GM18867 (cell line): ENCODE measurements at regions not wholly inside any gene's neighbourhood (a gene's known extent, or its start where the extent isn't known, plus 50 kb on each side); places are given as distances from the start of the nearest gene placed in this dataset.
"Not testable (repeated sequence)": the region's sequence is repeated elsewhere in the genome, so short reads cannot be mapped to it uniquely, and the experiment has no call there.

Experiments used
- ATAC-seq: cut with Tn5 transposase; IDR thresholded peaks from one replicate; pipeline ENCODE4 v1.9.1; 2021; ENCODE audit warnings: mild to moderate bottlenecking, moderate library complexity; ENCODE audit not compliant: unreplicated experiment

DNA sequence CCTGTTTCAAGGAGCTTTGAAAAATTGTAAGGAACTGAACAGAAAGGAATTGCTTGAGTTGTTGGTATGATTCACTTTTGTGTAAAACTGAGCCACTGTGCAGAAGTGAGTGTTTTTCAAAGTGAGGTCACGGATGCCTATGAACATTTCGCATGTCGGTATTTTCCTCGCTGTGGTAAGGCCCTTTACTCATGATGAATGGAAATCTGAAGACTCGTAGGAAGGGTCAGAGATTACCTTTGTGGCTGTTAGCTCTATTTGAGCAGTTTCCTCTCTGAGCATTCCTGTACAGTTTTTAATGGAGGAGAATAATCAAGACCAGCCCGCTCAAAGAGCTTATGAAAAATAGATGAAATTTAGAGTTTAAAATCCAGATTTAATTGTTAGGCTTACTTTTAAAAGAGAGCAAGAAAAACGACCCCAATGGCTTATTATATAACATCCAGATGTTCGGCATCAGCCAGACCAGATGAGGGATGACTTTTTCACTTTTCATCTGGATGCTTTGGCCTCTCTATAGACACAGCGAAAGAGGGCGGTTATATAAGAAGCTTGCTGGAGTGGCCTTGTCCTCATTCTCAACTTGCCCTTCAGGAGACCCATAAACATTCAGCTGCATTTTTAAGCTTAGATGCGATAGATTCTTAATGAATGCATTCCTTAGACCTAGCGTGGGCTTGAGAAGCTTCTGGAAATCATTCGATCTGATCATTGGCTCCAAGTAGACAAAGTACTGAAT is 99.5 kb downstream of the CD83 start:
- ATAC-seq, result no peak

DNA sequence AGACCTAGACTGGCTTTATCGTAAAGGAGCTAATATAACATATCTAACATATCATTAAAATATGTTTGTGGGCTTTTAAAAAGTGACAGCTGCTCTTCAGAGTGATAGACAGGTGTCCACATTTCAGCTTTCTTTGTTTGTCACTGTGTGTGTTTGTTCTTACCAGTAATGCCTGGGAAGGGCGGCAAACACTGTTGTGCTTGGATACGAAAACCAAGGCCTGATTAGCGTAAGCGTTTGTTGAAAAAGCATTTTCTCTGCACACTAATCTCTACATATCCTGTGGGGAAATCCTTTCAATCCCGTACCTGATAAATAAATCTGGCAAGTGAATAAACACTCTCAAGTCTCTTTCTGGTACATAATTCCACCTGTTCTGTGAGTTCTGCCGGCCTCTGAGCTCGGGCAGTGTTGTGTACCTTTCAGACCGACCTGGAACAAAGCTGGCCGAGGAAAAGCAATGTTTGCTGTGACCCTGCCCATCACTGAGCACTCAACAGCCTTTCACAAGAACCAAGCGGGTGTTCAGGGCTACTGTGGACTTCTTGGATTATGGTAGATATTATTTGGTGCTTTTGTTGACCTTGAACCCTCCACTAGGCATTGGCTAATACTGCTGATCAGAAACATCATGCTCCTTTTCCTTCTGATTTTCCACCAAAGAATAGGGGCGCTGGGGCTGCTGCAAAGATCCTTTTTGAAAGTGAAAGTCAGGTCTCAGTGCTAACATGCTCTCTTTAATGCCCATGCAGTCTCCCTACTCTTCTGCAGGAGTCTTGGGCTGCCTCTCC is 100.4 kb downstream of the CD83 start:
- ATAC-seq, result no peak

DNA sequence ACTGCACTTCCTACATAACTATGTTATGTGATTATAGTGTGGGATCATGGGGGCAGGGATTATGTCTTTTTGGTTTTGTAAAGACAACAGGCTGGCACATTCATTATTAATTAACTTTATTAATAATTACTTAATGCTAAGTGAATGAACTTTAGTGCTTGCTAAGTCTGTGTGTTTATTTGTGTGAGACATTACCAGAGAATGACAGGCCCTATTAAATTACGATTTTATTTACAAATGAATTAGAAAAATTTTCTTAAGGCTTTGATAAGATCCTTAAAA is 100.9 kb downstream of the CD83 start:
- ATAC-seq, result no peak

DNA sequence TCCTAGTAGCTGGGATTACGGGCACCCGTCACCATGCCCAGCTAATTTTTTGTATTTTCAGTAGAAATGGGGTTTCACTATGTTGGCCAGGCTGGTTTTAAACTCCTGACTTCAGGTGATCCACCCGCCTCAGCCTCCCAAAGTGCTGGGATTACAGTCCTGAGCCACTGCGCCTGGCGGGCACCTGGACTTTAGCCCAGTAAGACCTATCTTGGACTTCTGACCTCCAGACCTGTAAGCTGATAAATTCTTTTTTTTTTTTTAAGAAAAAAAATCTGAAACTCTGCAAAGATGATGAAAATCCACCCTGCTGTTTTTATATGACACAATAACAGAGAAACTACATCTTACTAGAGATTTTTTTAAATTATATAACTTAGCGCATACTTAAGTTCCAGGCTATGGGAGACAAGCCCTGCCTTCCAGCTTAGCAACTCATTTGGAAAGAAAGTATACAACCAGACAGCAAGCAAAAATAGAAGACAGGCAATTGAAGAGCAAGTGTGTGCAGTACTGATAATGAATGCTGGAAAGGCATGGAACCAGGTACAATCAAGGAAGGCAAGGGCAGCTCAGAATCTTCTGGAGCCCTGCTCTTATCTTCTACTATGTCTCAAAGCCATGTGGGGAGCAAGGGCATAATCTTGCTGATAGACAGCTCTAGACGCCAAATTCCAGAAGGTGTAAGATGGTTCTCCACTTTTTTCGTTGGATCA is 104.2 kb downstream of the CD83 start:
- ATAC-seq, result no peak

DNA sequence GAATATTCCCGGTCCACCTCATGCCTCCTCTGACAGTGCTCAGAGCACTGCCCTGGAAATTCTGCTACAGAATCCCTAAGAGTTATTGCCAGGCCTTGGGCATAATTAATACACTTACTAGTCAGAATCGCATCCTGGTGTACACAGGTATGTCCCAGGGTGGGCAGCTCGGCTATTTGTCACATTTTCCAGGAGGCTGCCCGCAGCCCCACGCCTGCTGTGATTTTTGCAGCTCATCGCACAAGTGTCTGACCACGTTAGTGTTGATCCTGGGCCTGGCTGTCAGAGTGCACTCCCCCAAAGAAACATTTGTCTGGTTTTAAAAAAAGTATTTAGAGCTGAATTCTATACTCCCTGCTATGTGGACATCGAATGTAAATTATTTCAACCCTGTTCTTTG is 105.4 kb downstream of the CD83 start:
- ATAC-seq, result no peak

DNA sequence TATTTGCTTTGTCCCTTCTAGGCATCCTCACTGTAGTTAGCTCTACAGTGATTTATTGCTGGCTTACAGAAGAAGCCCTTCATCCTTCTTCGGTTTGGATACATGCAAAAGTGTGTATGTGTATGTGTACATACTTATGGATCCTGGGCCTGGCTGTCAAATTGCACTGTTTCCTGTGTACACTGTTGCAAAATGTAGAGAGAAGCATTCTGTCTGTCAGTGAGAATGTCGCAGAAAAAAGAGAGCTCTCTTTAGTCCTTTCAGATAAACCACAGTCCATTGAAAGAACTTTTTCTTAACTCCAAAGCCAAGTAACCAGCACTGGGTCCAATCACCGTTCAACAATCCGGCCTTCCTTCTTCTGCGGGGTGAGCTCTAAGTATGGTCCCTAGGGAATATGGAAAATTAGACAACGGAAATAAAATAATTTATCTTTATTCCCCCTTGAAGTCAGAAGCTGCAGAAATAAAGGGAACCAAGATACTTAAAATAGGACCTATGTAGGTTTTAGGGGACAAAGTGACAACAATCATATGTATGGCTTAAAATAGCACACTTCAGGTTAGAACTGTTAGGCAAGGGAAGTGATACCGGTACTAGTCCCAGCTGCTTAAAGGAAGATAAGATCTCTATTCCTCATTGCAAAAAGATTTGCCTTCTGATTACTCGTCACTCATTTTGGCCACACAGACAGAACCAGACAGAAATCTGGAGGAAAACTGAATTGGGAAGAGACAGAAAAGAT is 107.0 kb downstream of the CD83 start:
- no peak for ATAC-seq

DNA sequence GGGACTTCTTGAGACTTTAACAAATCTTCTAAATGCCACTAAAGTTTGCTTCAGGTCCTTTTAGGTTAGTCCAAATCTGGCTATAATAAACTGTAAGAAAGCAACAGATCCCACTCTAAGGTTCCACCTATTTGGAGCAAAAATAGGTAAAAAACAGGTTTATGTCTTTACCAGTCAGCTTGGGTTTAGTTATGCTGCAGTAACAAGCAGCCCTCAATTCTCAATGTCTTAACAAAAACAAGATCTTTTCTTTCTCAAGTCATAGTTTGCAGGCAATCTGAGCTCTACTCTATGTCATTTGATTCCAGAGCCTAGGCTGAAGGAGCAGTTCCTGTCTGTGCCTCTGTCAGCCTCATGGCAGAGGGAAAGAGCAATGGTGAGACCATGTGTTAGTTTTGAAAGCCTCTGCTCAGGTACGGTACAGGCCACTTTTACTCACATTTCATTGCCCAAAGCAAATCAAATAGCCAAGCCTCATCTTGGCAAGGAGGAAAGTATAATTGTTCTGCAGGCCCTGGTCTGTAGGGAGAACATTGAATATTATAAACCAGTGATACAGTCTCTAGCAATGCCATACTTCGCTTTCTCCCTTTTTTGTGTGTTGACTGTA is 108.6 kb downstream of the CD83 start:
- ATAC-seq, result no peak

DNA sequence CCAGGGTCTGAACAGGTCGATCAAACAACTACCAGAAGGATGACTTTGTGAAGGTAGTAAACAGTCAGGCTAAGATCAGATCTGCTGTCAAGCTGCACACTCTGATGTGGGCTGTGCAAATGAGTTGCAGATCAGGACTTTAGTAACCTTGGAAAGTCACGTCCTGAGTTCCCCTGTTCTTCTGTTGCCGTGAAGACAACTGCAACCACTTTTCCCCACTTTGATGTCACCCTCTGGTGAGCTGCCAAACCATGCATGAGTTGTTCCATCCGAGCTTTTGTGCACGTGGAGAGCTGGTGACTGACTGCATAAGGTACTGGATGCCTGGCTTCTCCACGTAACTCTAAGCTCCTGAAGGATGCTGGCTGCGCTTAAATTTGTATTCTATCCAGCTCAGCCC is 111.0 kb downstream of the CD83 start:
- no peak for ATAC-seq

DNA sequence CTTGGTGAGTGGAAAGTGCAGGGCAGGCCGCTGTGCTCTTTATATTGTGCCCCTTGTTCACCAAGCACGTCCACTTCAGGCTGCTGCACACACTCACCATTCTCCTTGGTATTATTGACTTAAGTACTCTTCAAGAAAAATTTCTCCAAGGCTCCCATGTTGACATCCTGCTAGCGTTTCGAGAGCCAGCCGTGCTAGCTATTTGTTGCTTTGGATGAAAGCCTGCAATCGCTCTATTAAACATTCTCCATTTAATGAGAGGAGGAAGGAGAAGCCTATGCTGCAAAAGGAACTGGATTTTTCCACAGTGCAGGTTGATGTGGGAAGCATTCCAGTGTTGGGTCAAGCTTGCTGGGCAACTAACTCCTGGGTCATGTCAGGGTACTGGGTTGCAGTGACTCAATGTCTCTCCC is 113.5 kb downstream of the CD83 start:
- no peak for ATAC-seq

DNA sequence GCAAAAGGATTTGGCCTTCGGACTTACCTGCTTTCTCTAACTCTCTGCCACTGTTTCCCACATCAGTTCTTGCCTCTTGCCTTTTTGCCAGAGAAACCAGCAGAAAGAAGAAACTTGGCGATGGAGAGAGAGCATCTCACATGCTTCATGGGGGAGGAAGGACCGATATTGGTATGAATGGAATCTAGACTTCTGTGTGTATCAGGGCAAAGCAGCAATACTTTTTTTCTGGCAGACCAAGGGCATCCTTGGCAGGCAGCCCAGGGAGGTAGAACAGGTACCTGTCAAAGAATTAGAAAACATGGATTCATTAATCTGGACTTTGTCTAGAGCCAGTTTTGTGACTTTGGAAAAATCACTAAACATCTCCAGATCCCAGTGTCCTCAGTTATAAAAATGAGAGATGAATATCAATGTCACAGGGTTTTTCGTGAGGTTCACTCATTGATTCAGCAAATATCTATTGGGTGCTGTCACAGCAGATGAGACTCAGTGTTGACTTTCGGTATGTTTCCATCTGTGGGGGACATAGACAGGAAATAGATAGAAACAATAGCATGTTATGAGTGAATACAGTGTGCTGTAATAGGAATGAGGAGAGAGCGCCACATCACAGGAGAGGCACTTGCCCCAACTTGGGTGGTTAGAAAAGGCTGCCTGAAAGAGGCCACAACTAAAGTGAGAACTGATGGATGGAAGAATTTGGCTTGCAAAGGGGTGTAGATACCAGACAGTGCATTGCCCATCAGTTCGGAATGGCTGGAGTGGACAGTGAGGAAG is 114.1 kb downstream of the CD83 start:
- ATAC-seq, result no peak

DNA sequence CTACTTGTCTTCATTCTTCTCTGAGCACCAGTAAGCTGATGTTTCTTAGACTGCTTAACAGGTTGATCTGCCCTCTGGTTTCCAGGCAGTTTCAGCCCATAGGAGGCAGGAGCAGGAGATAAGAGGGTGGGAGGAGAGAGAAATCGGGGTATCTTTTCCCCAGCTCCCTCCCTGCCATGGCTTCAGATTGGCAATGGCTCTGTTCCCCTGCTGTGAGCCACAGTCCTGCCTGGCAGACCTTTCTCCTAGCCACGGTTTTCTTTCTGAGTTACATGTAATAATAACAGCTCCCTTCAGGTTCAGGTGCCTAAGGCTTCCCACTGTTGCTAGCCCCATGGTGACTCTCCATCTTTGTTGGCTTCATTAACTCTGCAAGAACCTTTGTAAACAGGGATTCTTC is 115.3 kb downstream of the CD83 start:
- ATAC-seq, result no peak

DNA sequence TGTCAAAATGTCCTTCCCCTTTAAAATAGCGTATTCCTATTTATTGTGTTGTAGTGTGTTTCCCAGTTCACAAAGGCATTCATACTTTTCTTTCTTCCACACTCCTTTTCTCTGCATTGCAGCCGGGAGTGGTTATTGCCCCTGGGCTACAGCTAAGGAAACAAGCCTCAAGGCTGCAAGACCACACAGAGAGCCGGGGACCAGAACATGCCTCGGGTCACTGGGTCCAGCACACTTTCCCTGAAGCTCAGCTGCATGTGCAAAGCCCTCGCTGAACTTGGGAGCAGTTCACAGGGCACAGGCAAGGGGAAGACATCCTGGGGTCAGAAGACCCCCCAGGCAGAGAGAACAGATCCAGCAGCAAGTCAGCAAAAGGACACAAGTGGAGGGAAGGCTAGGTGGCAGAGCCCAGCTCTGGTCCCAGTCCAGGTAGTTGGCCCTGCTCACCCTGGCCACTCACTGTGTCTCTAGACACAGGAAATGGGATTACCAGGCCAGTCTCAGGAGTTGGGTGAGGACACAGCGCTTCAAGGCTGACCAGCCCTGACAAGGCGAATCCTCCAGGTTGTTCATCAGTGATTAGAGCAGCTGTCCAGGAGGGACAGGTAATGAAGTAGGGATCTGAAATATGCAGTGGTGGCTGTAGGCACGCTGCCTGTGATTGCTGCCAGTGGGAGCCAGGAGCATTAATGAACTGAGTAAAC is 118.2 kb downstream of the CD83 start:
- no peak for ATAC-seq

DNA sequence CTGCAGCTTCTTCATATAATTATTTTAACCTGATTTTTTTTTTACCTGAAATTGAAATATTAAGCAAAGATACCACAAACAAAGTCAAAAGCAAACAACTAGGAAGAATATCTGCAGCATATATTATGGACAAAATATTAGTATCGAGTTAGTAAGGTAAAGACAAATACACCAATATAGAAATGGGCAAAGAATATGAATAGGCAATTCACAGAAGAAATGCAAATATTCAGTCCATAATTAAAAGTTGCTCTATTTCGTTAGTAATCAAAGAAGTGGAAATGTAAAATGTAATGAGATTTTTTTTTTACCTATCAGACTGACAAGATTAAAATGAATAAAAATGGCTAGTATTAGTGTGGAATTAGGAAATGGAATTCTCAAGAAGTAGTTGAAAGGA is 121.5 kb downstream of the CD83 start:
- ATAC-seq, result no peak

DNA sequence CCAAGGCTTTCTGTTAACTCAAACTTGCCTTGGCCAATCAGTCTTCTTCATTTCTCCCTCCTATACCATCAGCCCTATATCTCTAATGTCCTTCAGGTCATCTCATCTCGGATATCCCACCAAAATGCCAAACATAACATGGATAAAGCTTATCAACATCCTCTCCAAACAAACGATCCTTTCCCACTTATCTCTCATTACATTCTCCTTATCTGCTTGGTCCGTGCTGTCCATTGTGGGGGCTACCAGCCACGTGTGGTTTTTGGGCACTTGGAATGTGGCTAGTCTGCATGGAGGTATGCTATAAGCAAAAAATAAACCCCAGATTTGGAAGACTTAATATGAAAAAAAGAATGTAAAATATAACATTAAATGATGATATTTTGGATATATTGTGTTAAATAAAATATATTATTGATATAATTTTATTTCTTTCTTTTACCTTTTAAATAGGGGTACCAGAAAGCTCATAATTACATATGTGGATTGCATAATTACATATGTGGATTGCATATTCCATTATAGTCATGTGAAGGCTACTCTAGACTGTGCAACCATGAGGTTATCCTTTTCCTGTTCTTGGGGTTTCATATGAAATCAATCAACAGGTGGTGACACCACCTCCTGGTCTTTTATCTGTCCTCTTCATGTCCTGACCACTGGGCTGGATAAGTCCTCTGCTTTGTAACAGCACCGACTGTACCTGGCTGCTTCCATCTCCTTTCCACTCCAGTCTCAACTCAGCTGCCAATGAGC is 123.0 kb downstream of the CD83 start:
- ATAC-seq, result no peak

DNA sequence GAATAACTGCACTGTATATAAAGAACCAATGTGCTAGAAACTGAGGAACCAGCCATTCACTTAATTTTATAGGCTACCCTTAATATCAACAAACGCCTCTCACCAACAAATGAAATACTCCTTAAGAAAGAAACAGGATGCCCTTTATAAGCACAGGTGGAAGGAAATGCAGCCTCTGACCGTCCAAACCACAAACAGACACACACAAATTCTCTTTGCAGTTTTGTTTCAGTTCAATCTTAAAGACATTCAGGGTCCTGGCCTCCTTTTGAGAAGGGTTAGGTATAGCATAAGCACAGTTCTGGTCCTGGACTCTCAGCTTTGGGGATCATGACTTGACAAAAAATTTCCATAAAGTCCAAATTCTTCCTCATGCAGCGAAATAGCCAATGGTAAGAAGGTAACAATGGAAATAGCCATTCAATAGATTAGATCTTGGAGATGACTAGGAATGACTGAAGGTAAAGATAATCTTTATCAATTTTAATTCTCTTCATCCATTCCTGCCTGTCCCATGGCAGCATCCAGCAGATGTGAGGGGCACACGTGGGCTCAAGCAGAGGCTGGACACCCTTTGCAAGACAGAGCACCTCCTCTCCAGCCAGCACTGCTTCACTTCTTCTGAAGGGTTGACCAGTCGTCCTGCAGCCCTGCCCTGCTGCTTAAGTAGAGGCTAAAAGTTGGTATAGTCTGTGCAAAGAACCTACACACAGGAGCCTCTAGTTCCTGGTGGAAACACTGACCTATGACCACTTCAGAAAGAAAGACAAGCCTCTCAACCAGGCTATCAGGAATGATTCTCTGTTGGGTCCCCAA is 123.9 kb downstream of the CD83 start:
- ATAC-seq, result no peak

DNA sequence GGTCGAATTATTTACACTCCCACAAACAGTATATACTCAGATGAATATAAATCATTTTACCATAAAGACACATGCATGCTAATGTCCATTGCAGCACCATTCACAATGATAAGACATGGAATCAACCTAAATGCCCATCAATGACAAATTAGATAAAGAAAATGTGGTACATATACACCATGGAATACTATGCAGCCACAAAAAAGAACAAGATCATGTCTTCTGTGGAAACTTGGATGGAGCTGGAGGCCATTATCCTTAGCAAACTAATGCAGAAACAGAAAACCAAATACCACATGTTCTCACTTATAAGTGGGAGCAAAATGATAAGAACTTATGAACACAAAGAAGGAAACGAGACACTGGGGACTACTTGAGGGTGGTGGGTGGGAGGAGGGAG is 125.3 kb downstream of the CD83 start:
- ATAC-seq, result not testable (repeated sequence)

DNA sequence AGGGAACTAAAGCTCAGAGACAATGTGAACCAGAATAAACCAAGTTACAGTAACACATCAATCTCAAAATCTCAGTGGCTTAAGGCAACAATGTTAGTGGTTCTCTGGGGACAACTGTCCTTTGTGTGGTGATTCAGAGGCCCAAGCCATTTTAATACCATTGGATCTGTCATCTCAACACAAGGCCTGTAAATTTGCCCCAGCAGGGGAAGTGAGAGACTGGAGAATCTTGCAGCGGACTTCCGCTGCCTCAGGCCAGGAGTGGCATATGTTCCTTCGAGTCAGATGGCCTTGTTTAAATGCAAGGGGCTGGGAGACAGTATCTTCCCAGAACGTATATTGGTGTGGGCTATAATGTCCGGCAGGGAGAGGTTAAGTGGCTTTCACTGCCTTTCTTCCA is 126.0 kb downstream of the CD83 start:
- no peak for ATAC-seq

DNA sequence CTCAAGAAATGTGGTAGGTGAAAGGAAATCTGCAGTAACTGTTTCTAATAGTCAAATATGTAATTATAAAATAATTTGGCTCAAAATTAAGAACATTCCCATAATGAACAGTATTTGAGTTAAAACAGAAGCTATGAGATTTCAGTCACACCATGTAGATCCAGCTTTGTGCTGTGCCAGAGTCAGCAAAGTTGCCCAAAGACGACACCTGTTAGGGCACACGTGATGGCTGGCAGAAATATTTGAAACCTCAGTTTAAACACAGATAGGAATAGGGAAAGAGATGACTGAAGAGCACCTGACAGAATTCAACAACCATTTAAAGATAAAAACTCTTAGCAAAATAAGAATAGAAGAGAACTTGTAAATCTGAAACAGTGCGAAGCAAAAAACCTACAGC is 129.3 kb downstream of the CD83 start:
- ATAC-seq, result no peak
